ENCODE measurements at regions not wholly inside any gene's neighbourhood (a gene's known extent, or its start where the extent isn't known, plus 50 kb on each side); places are given as distances from the start of the nearest gene placed in this dataset.

GRCh38 chr12:115694564-115694963 is 582.9 kb downstream of the MED13L start:
- Histone ChIP-seq H3K4me1 (ENCODE audit: insufficient read depth) (no peaks in the 10 kb centered on the region), H3K9me3 (ENCODE audit: low read depth) (no peaks in the 10 kb centered on the region), H3F3A (ENCODE audit: insufficient read depth) (no peaks in the 10 kb centered on the region), H3K79me2 (ENCODE audit: insufficient read depth) (no peaks in the 10 kb centered on the region), H3K36me3 (ENCODE audit: low read depth) (no peaks in the 10 kb centered on the region), H3K9me2 (ENCODE audit: insufficient read depth) (no peaks in the 10 kb centered on the region), H2AFZ (no peak overlapping the region), H3K4me3 (no peak overlapping the region), H4K20me1 (ENCODE audit: insufficient read depth) (no peaks in the 10 kb centered on the region), H3K27ac (no peak overlapping the region), H3K9ac (no peak overlapping the region), H3K27me3 (replicated peaks; ENCODE audit: insufficient read depth) (no peaks in the 10 kb centered on the region), H3K4me2 (ENCODE audit: unreplicated experiment) (no peak overlapping the region)
- no peak for DNase-seq
- TF ChIP-seq EZH2phosphoT487 (IDR thresholded peaks at IDR 0.05; ENCODE audit: insufficient read depth, low read depth) (no peak), EZH2 (IDR thresholded peaks at IDR 0.05; ENCODE audit: insufficient read depth, poor library complexity, severe bottlenecking) (no peak)
- 41 to 57% methylated on average over 3 of the region's 3 CpGs for WGBS, 2 experiments (ENCODE audit: low coverage in 1 of 2, low lambda C conversion rate in 2 of 2, missing lambda C conversion rate in 2 of 2)
- in situ Hi-C loops (cut with MboI): no loop called here

DNA sequence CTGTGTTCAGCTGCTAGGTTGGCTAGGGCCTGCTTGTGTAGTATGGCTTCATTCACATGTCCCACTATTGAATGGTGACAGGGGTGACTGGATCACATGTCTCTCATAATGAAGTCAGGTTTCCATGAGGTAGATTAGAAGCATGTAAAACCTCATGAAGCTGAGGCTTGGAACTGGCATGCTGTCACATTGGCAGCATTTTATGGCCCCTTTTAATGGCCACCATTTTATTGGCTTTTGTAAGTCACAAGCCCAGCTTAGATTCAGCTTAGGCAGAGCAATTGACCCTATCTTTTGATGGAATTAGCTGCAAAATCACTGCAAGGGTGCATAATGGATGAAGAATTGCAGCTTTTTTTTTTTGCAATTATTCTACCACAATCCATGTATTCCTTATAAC is 583.5 kb downstream of the MED13L start:
- H3K4me2 ChIP-seq (ENCODE audit: unreplicated experiment): no peak overlapping the region
- no peak overlapping the region for H3K9ac ChIP-seq
- no peak overlapping the region for H3K27ac ChIP-seq
- no peak for DNase-seq
- H2AFZ ChIP-seq: no peak overlapping the region
- H3K4me3 ChIP-seq: no peak overlapping the region
- TF ChIP-seq EZH2phosphoT487 (IDR thresholded peaks at IDR 0.05; ENCODE audit: insufficient read depth, low read depth) (no peak), EZH2 (IDR thresholded peaks at IDR 0.05; ENCODE audit: insufficient read depth, poor library complexity, severe bottlenecking) (no peak)
- H3F3A ChIP-seq (ENCODE audit: insufficient read depth): no peaks in the 10 kb centered on the region
- H4K20me1 ChIP-seq (ENCODE audit: insufficient read depth): no peaks in the 10 kb centered on the region
- no peaks in the 10 kb centered on the region for H3K79me2 ChIP-seq (ENCODE audit: insufficient read depth)
- no peaks in the 10 kb centered on the region for H3K27me3 ChIP-seq (replicated peaks; ENCODE audit: insufficient read depth)
- H3K36me3 ChIP-seq (ENCODE audit: low read depth): no peaks in the 10 kb centered on the region
- H3K9me2 ChIP-seq (ENCODE audit: insufficient read depth): no peaks in the 10 kb centered on the region
- in situ Hi-C loops (cut with MboI): no loop called here
- no peaks in the 10 kb centered on the region for H3K4me1 ChIP-seq (ENCODE audit: insufficient read depth)
- no peaks in the 10 kb centered on the region for H3K9me3 ChIP-seq (ENCODE audit: low read depth)

DNA sequence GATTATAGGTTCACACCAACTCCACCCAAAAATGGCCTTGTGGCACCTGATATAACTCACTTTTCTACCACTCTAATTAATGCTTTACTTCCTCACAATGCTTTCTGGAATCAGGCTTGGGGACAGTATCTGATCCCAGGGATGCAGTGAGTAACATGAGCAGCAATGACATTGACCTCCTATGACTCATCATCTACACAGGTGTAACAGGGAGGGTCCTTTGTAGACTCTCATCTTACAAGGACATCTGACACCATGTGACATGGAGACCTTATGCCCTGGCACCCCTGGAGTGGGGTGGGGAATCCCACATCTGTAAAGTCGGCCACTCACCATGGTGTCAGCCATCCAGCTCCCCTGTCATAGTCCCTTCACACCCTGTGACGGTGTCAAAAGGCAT is 586.4 kb downstream of the MED13L start:
- Histone ChIP-seq H3K4me3 (no peak overlapping the region), H2AFZ (no peak overlapping the region), H3K27me3 (replicated peaks; ENCODE audit: insufficient read depth) (no peaks in the 10 kb centered on the region), H3K4me1 (ENCODE audit: insufficient read depth) (no peaks in the 10 kb centered on the region), H3K79me2 (ENCODE audit: insufficient read depth) (no peaks in the 10 kb centered on the region), H3K27ac (no peak overlapping the region), H3K4me2 (ENCODE audit: unreplicated experiment) (no peak overlapping the region), H3F3A (ENCODE audit: insufficient read depth) (no peaks in the 10 kb centered on the region), H3K9me2 (ENCODE audit: insufficient read depth) (no peaks in the 10 kb centered on the region), H3K9ac (no peak overlapping the region), H4K20me1 (ENCODE audit: insufficient read depth) (no peaks in the 10 kb centered on the region), H3K36me3 (ENCODE audit: low read depth) (no peaks in the 10 kb centered on the region), H3K9me3 (ENCODE audit: low read depth) (no peaks in the 10 kb centered on the region)
- in situ Hi-C loops (cut with MboI): no loop called here
- no peak for TF ChIP-seq EZH2phosphoT487 (IDR thresholded peaks at IDR 0.05; ENCODE audit: insufficient read depth, low read depth)
- TF ChIP-seq EZH2 (IDR thresholded peaks at IDR 0.05; ENCODE audit: insufficient read depth, poor library complexity, severe bottlenecking): no peak
- WGBS, 2 experiments (ENCODE audit: low coverage in 1 of 2, low lambda C conversion rate in 2 of 2, missing lambda C conversion rate in 2 of 2): 67 to 76% methylated on average over 2 of the region's 2 CpGs
- no peak for DNase-seq

- H3K4me1 ChIP-seq (ENCODE audit: insufficient read depth): no peaks in the 10 kb centered on the region
- no peak overlapping the region for H3K27ac ChIP-seq
- no peaks in the 10 kb centered on the region for H3F3A ChIP-seq (ENCODE audit: insufficient read depth)
- H3K27me3 ChIP-seq (replicated peaks; ENCODE audit: insufficient read depth): no peaks in the 10 kb centered on the region
- H3K9ac ChIP-seq: no peak overlapping the region
- H4K20me1 ChIP-seq (ENCODE audit: insufficient read depth): no peaks in the 10 kb centered on the region
- H3K4me2 ChIP-seq (ENCODE audit: unreplicated experiment): no peak overlapping the region
- no peaks in the 10 kb centered on the region for H3K9me3 ChIP-seq (ENCODE audit: low read depth)
- no peak overlapping the region for H2AFZ ChIP-seq
- H3K9me2 ChIP-seq (ENCODE audit: insufficient read depth): no peaks in the 10 kb centered on the region
- no peaks in the 10 kb centered on the region for H3K79me2 ChIP-seq (ENCODE audit: insufficient read depth)
- in situ Hi-C loops (cut with MboI): no loop called here
- H3K4me3 ChIP-seq: no peak overlapping the region
- no peaks in the 10 kb centered on the region for H3K36me3 ChIP-seq (ENCODE audit: low read depth)
- no peak for TF ChIP-seq EZH2phosphoT487 (IDR thresholded peaks at IDR 0.05; ENCODE audit: insufficient read depth, low read depth)
- TF ChIP-seq EZH2 (IDR thresholded peaks at IDR 0.05; ENCODE audit: insufficient read depth, poor library complexity, severe bottlenecking): no peak
- no peak for DNase-seq
- WGBS, 2 experiments (ENCODE audit: low coverage in 1 of 2, low lambda C conversion rate in 2 of 2, missing lambda C conversion rate in 2 of 2): 63 to 73% methylated on average over 8 of the region's 8 CpGs
Measured at GRCh38 chr12:115687094-115687493, 590.4 kb downstream of the MED13L start.

- H3K27ac ChIP-seq: no peak overlapping the region
- H3K9ac ChIP-seq: no peak overlapping the region
- H3K4me1 ChIP-seq (ENCODE audit: insufficient read depth): no peaks in the 10 kb centered on the region
- no peak overlapping the region for H2AFZ ChIP-seq
- WGBS, 2 experiments (ENCODE audit: low coverage in 1 of 2, low lambda C conversion rate in 2 of 2, missing lambda C conversion rate in 2 of 2): 29 to 32% methylated on average over 5 of the region's 5 CpGs
- TF ChIP-seq EZH2phosphoT487 (IDR thresholded peaks at IDR 0.05; ENCODE audit: insufficient read depth, low read depth): no peak
- TF ChIP-seq EZH2 (IDR thresholded peaks at IDR 0.05; ENCODE audit: insufficient read depth, poor library complexity, severe bottlenecking): no peak
- H3K27me3 ChIP-seq (replicated peaks; ENCODE audit: insufficient read depth): no peaks in the 10 kb centered on the region
- H3K9me3 ChIP-seq (ENCODE audit: low read depth): no peaks in the 10 kb centered on the region
- no peak overlapping the region for H3K4me3 ChIP-seq
- H3K9me2 ChIP-seq (ENCODE audit: insufficient read depth): no peaks in the 10 kb centered on the region
- no peak overlapping the region for H3K4me2 ChIP-seq (ENCODE audit: unreplicated experiment)
- DNase-seq: no peak
- no peaks in the 10 kb centered on the region for H3K79me2 ChIP-seq (ENCODE audit: insufficient read depth)
- no peaks in the 10 kb centered on the region for H3K36me3 ChIP-seq (ENCODE audit: low read depth)
- no peaks in the 10 kb centered on the region for H3F3A ChIP-seq (ENCODE audit: insufficient read depth)
- in situ Hi-C loops (cut with MboI): no loop called here
- H4K20me1 ChIP-seq (ENCODE audit: insufficient read depth): no peaks in the 10 kb centered on the region
Measured at GRCh38 chr12:115683240-115683780, 594.2 kb downstream of the MED13L start.

Data from GM23248 (cell line).